SK-N-SH (cell line): ENCODE measurements at regions not wholly inside any gene's neighbourhood (a gene's known extent, or its start where the extent isn't known, plus 50 kb on each side); places are given as distances from the start of the nearest gene placed in this dataset.

ENCODE experiments used
- RFX5 ChIP-seq: IDR thresholded peaks from 2 replicates; pipeline ENCODE4 v1.6.1; 2012; ENCODE audit warnings: mild to moderate bottlenecking, improper control_type of control experiment, low read length
- SMC3 ChIP-seq: IDR thresholded peaks from 2 replicates; pipeline ENCODE4 v1.6.1; 2012; ENCODE audit warnings: low read depth, low read length, improper control_type of control experiment

DNA sequence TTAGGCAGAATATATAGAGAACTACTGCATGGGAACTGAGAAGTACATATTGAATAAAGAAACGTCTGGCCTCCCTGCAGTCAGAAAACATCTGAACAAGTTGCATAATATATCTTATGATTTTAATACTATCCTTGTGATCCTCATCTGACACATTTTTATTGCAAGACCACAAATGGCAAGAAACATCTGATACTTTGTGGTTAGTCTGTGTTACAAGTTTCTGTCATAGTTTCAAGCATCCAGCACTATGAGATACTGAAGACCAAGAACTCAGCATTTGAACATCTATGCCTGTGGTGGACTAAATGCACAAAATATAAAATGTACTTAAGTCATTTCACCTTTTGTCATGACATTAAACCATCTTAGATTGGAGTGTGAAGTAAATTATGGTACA lies 1175.8 kb upstream of the MIR17HG start:
- TF ChIP-seq SMC3 (no peak), RFX5 (no peak)
